Mesendoderm (in vitro differentiated cells): ENCODE measurements at regions not wholly inside any gene's neighbourhood (a gene's known extent, or its start where the extent isn't known, plus 50 kb on each side); places are given as distances from the start of the nearest gene placed in this dataset.
A peak's percentile ranks its signal among the peaks of the same experiment; 100 is the strongest.

Source experiments
- DNase-seq: peaks from one replicate; pipeline ENCODE4 v3.0.0; 2013
- H2AK5ac ChIP-seq: 2 replicates; pipeline ENCODE4 v1.6.1; 2013; ENCODE audit warnings: low read length, inconsistent platforms
- H2BK120ac ChIP-seq: 2 replicates; pipeline ENCODE4 v1.6.1; 2013; ENCODE audit warnings: low read depth, mild to moderate bottlenecking, low read length, moderate library complexity, mixed read lengths
- H2BK15ac ChIP-seq: replicated peaks from 2 replicates; pipeline ENCODE4 v1.6.1; 2013; ENCODE audit warnings: low read depth, mild to moderate bottlenecking, moderate library complexity
- H2BK5ac ChIP-seq: 2 replicates; pipeline ENCODE4 v1.6.1; 2013; ENCODE audit warnings: low read length, inconsistent platforms
- H3K18ac ChIP-seq: 2 replicates; pipeline ENCODE4 v1.6.1; 2013; ENCODE audit warnings: mild to moderate bottlenecking, low read length, mixed read lengths
- H3K23ac ChIP-seq: one replicate; pipeline ENCODE4 v1.6.1; 2013; ENCODE audit warnings: low read length
- H3K27ac ChIP-seq: 2 replicates; pipeline ENCODE4 v1.5.1; 2013; ENCODE audit warnings: low read depth, mild to moderate bottlenecking, inconsistent platforms, low read length, moderate library complexity
- H3K27me3 ChIP-seq: 2 replicates; pipeline ENCODE4 v1.6.1; 2013; ENCODE audit warnings: low read length, control low read depth, mild to moderate bottlenecking, inconsistent platforms; ENCODE audit not compliant: insufficient read depth, poor library complexity
- H3K36me3 ChIP-seq: 2 replicates; pipeline ENCODE4 v1.6.1; 2013; ENCODE audit warnings: low read length, inconsistent platforms; ENCODE audit not compliant: control insufficient read depth, insufficient read depth
- H3K4ac ChIP-seq: one replicate; pipeline ENCODE4 v1.6.1; 2013; ENCODE audit warnings: low read depth, mild to moderate bottlenecking, low read length, moderate library complexity
- H3K4me1 ChIP-seq: 2 replicates; pipeline ENCODE4 v1.6.1; 2013; ENCODE audit warnings: low read depth, low read length, inconsistent platforms; ENCODE audit not compliant: control insufficient read depth
- H3K4me2 ChIP-seq: 2 replicates; pipeline ENCODE4 v1.6.1; 2013; ENCODE audit warnings: low read length
- H3K4me3 ChIP-seq: 2 replicates; pipeline ENCODE4 v1.5.1; 2013; ENCODE audit warnings: mild to moderate bottlenecking, low read length
- H3K56ac ChIP-seq: one replicate; pipeline ENCODE4 v1.6.1; 2013; ENCODE audit warnings: low read length
- H3K79me1 ChIP-seq: 2 replicates; pipeline ENCODE4 v1.6.1; 2013; ENCODE audit warnings: low read length, inconsistent platforms
- H3K79me2 ChIP-seq: 2 replicates; pipeline ENCODE4 v1.6.1; 2013; ENCODE audit warnings: mild to moderate bottlenecking, low read length; ENCODE audit not compliant: control insufficient read depth, insufficient read depth
- H3K9ac ChIP-seq: 2 replicates; pipeline ENCODE4 v1.6.1; 2013; ENCODE audit warnings: low read length, inconsistent platforms
- H4K5ac ChIP-seq: one replicate; pipeline ENCODE4 v1.6.1; 2013; ENCODE audit warnings: low read length
- H4K8ac ChIP-seq: one replicate; pipeline ENCODE4 v1.6.1; 2013; ENCODE audit warnings: low read depth, mild to moderate bottlenecking, control low read depth, low read length, moderate library complexity
- WGBS: extraction: QIAGEN DNeasy Blood & Tissue Kit; methylation state at CpG from one replicate; pipeline ENCODE4 v1.1.7; 2013; ENCODE audit warnings: low lambda C conversion rate, missing lambda C conversion rate; ENCODE audit not compliant: insufficient coverage; ENCODE audit errors: extremely low coverage; 5-methylcytosine and 5-hydroxymethylcytosine counted together

DNA sequence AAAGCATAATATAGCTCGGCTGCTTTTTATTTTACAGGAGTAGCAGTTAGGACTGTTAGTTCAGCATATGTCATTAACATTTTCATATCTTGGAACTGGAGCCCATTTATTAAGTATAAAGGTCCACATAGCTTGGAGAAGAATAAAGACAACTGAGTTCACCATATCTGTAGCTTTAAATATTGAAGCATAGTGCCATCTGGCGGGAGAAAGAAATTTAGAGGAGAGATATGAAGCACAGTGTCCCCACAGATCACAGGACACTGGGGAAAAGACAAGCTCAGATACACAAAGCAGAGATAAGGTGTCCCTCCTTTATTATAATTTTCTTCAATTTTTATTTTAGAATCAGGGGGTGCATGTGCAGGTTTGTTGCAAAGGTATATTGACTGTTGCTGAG lies 104.7 kb upstream of the FREM2 start:
- Histone ChIP-seq H3K79me2 (no peaks in the 10 kb centered on the region), H3K36me3 (no peaks in the 10 kb centered on the region), H3K9ac (no peak overlapping the region), H2BK120ac (no peak overlapping the region), H3K27me3 (no peaks in the 10 kb centered on the region), H2AK5ac (no peak overlapping the region), H3K27ac (no peak overlapping the region), H3K4me3 (no peak overlapping the region), H2BK5ac (no peak overlapping the region), H3K4me1 (no peaks in the 10 kb centered on the region), H3K18ac (no peak overlapping the region), H3K23ac (no peak overlapping the region), H3K4ac (no peak overlapping the region), H4K8ac (no peak overlapping the region), H4K5ac (no peak overlapping the region), H3K56ac (no peak overlapping the region), H3K4me2 (no peak overlapping the region), H2BK15ac (no peak overlapping the region), H3K79me1 (no peaks in the 10 kb centered on the region)
- DNase-seq, result peak; percentile 59
- WGBS, result no CpG with 5 or more reads among the region's 2 CpGs

DNA sequence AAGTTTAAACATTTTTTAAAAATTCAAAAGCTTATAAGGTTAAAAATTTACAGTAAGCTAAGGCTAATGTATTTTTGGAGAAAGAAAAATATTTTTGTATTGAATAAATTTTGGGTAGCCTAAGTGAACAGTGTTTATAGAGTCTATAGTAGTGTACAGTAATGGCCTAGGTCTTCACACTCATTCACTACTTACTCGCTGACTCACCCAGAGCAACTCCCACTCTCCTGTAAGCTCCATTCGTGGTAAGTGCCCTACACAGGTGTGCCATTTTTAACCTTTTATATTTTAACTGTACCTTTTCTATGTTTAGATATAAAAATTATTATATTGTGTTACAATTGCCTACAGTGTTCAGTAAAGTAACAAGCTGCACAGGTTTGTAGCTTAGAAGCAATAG lies 96.6 kb upstream of the FREM2 start:
- no peaks in the 10 kb centered on the region for H3K79me1 ChIP-seq
- no peak overlapping the region for H3K18ac ChIP-seq

DNA sequence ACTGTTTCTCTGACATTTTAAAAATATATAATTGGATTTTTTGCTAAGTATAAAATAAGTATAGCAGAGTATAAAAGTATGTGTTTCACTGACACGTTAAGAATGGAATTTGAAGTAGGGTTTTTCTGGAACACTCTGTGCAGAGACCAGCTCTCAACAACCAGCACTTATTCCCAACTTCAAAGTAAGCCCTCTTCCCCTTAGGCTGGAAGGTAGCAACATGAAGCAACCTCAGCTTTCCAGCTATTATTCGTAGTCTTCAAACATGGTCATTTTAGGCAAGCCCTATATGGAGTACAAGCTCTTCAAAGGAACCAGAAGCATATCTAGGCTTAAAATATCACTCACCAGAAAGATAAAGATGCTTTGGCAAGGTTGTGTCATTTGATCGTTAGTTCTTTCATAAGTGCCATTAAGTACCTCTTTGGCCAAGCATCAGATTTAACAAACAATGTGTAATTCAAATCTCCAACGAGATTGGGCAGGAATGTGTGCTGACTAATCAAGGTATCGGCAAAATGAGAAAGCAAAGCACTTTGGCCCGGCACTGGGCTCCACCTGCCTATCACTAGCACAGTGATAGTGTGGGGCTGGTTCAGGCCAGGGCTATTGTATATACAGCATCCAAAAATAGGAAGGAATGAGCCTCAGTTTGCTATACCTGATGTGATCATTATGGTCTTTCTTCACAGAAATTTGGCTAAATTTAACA lies 95.9 kb upstream of the FREM2 start:
- H3K56ac ChIP-seq, result no peak overlapping the region
- no peak overlapping the region for H3K9ac ChIP-seq
- H3K36me3 ChIP-seq, result no peaks in the 10 kb centered on the region
- no peak overlapping the region for H4K8ac ChIP-seq
- no peak overlapping the region for H2AK5ac ChIP-seq
- H2BK15ac ChIP-seq, result no peak overlapping the region
- no peak overlapping the region for H2BK120ac ChIP-seq
- H3K79me1 ChIP-seq, result no peaks in the 10 kb centered on the region
- no peak overlapping the region for H3K18ac ChIP-seq
- no peak overlapping the region for H3K4me3 ChIP-seq
- H3K79me2 ChIP-seq, result no peaks in the 10 kb centered on the region
- no peak for DNase-seq
- no peak overlapping the region for H3K23ac ChIP-seq
- H3K4me1 ChIP-seq, result no peaks in the 10 kb centered on the region
- H4K5ac ChIP-seq, result no peak overlapping the region
- H3K4ac ChIP-seq, result no peak overlapping the region
- H2BK5ac ChIP-seq, result no peak overlapping the region
- H3K4me2 ChIP-seq, result no peak overlapping the region
- no peaks in the 10 kb centered on the region for H3K27me3 ChIP-seq
- 100% methylated on average over 1 of the region's 6 CpGs for WGBS
- no peak overlapping the region for H3K27ac ChIP-seq

More for the DNA sequence above, 96.6 kb upstream of the FREM2 start:
- Histone ChIP-seq H3K27me3 (no peaks in the 10 kb centered on the region), H2AK5ac (no peak overlapping the region), H2BK5ac (no peak overlapping the region), H4K8ac (no peak overlapping the region), H3K23ac (no peak overlapping the region), H3K56ac (no peak overlapping the region), H3K4me1 (no peaks in the 10 kb centered on the region), H4K5ac (no peak overlapping the region), H3K27ac (no peak overlapping the region), H3K79me2 (no peaks in the 10 kb centered on the region), H3K9ac (no peak overlapping the region), H2BK120ac (no peak overlapping the region), H2BK15ac (no peak overlapping the region), H3K4me3 (no peak overlapping the region), H3K4me2 (no peak overlapping the region), H3K36me3 (no peaks in the 10 kb centered on the region), H3K4ac (no peak overlapping the region)
- no CpG with 5 or more reads among the region's 2 CpGs for WGBS
- no peak for DNase-seq

DNA sequence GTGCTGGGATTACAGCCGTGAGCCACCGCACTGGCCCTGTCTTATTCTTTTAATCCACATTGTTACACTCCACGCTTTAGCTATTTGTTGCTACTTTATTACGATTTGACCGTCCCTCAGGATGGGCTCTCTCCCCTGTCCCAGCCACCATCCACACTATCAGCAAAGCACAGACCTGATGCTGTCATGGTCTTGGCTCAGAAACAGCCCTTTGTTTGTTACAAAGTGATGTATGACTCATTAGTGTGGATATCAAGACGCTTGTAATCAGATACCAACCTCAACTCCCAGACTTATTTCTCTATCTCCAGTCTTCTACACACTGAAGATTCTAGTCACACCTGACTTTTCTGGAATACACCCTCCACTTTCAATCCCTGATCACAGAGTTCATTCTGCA lies 84.6 kb upstream of the FREM2 start:
- Histone ChIP-seq H4K8ac (no peak overlapping the region), H2BK120ac (no peak overlapping the region), H2BK15ac (no peak overlapping the region), H3K56ac (no peak overlapping the region), H3K4me2 (no peak overlapping the region), H3K27me3 (no peaks in the 10 kb centered on the region), H3K4ac (no peak overlapping the region), H2BK5ac (no peak overlapping the region), H3K4me1 (no peaks in the 10 kb centered on the region), H3K9ac (no peak overlapping the region), H3K79me1 (no peaks in the 10 kb centered on the region), H4K5ac (no peak overlapping the region), H2AK5ac (no peak overlapping the region), H3K23ac (no peak overlapping the region), H3K36me3 (no peaks in the 10 kb centered on the region), H3K4me3 (no peak overlapping the region), H3K79me2 (no peaks in the 10 kb centered on the region), H3K18ac (no peak overlapping the region), H3K27ac (no peak overlapping the region)
- no CpG with 5 or more reads among the region's 6 CpGs for WGBS
- DNase-seq, result peak; percentile 23

DNA sequence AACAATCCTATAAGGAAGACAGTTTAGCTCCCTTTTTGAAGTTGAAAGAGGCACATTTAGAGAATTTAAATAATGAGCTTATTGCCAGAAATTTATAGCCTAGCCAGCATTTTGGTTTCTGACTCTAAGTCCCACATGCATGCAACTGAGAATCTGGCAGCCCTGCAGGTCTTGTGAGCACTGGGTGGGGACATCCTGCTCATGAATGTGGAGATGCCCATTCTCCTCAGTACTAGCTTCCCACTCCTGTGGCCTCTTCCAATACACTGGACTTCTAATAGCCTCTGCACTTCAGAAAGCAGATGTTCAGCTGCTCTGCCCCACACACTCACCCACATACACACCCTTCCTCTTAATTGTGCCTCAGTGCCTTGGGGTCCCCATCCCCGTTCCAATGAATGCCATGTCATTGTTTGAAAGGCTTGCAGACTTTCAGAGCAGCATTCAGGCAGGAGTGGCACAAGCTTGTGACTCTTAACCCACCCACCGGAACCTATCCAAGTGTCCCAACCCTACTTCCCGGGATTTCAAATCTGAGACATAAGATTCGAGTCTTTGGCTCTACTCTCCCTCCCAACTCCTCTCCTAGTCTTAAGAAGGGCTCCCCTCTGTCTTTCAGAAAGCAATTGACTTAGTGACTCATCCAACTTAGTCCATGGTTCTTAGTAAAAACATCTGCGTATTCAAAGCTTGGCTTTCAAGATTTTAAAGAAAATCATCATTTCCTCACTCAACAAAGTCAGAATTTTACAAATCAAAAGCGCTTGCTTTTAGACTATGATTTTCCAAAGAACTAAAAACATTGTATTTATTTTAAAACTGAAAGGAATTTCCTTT lies 80.0 kb upstream of the FREM2 start:
- Histone ChIP-seq H4K5ac (no peak overlapping the region), H3K56ac (peak overlapping the region; percentile 27), H3K9ac (no peak overlapping the region), H2BK5ac (no peak overlapping the region), H4K8ac (no peak overlapping the region), H3K4me2 (no peak overlapping the region), H3K18ac (no peak overlapping the region), H2BK15ac (no peak overlapping the region), H3K4me3 (no peak overlapping the region), H3K79me2 (no peaks in the 10 kb centered on the region), H3K23ac (peak overlapping the region; percentile 48), H2AK5ac (no peak overlapping the region), H3K27me3 (no peaks in the 10 kb centered on the region), H3K27ac (no peak overlapping the region), H3K4me1 (no peaks in the 10 kb centered on the region), H2BK120ac (no peak overlapping the region), H3K4ac (no peak overlapping the region), H3K79me1 (no peaks in the 10 kb centered on the region), H3K36me3 (no peaks in the 10 kb centered on the region)
- no CpG with 5 or more reads among the region's 6 CpGs for WGBS
- DNase-seq, result peak; percentile 17
